Aorta (tissue), 5 donors: ENCODE measurements at regions not wholly inside any gene's neighbourhood (a gene's known extent, or its start where the extent isn't known, plus 50 kb on each side); places are given as distances from the start of the nearest gene placed in this dataset.

Source experiments
- ATAC-seq: fragments of 200-7000 bp; cut with Tn5 transposase; one replicate; pipeline ENCODE4 v1.9.1; 2022; ENCODE audit warnings: moderate library complexity; ENCODE audit not compliant: low FRiP score
- DNase-seq, 2 donors: peaks; one replicate each; pipeline ENCODE4 v3.0.0-alpha.2; 2020
- H3K27ac ChIP-seq, 2 donors: one replicate each; pipeline ENCODE4 v1.5.1; 2013; ENCODE audit warnings: low read length in 2 of 2, mild to moderate bottlenecking in 2 of 2, moderate library complexity in 2 of 2, control low read depth in 1 of 2, inconsistent platforms in 1 of 2, low read depth in 1 of 2
- H3K27me3 ChIP-seq, 2 donors: one replicate each; pipeline ENCODE4 v1.6.1; 2013; ENCODE audit warnings: control low read depth in 1 of 2, low read length in 1 of 2, mild to moderate bottlenecking in 1 of 2, moderate library complexity in 1 of 2; ENCODE audit not compliant: insufficient read depth in 2 of 2, control insufficient read depth in 1 of 2
- H3K36me3 ChIP-seq, 2 donors: one replicate each; pipeline ENCODE4 v1.6.1; 2013; ENCODE audit warnings: control low read depth in 1 of 2, low read length in 1 of 2, mild to moderate bottlenecking in 1 of 2; ENCODE audit not compliant: insufficient read depth in 2 of 2, control insufficient read depth in 1 of 2
- H3K4me1 ChIP-seq, 2 donors: one replicate each; pipeline ENCODE4 v1.6.1; 2013; ENCODE audit warnings: low read length in 2 of 2, control low read depth in 1 of 2, mild to moderate bottlenecking in 1 of 2, moderate library complexity in 1 of 2; ENCODE audit not compliant: insufficient read depth in 2 of 2, control insufficient read depth in 1 of 2
- H3K4me3 ChIP-seq, 2 donors: one replicate each; pipeline ENCODE4 v1.5.1; 2013; ENCODE audit warnings: low read length in 2 of 2, control low read depth in 1 of 2, mild to moderate bottlenecking in 1 of 2
- H3K9me3 ChIP-seq: one replicate; pipeline ENCODE4 v1.6.1; 2013; ENCODE audit warnings: mild to moderate bottlenecking, low read length; ENCODE audit not compliant: control insufficient read depth
- WGBS, 2 donors: extraction: QIAGEN DNeasy Blood & Tissue Kit; methylation state at CpG; one replicate each; pipeline ENCODE4 v1.1.7; 2013; 5-methylcytosine and 5-hydroxymethylcytosine counted together
- intact Hi-C, 2 donors: fragments of 100-400 bp; cut with DNase I; formaldehyde crosslinking; loops; one replicate each; pipeline versions ENCODE4 v1.14.2 to v1.15.0; 2022
- donor health status: healthy with polysubstance abuse.
- donor health status: Bipolar disorder and iron deficiency.
- donor health status: DM: no; HTN: no; CAD: no.
- donor health status: DM: no; HTN: no; CAD: no.
- donor health status: DM: yes; HTN: yes; CAD: no.

DNA sequence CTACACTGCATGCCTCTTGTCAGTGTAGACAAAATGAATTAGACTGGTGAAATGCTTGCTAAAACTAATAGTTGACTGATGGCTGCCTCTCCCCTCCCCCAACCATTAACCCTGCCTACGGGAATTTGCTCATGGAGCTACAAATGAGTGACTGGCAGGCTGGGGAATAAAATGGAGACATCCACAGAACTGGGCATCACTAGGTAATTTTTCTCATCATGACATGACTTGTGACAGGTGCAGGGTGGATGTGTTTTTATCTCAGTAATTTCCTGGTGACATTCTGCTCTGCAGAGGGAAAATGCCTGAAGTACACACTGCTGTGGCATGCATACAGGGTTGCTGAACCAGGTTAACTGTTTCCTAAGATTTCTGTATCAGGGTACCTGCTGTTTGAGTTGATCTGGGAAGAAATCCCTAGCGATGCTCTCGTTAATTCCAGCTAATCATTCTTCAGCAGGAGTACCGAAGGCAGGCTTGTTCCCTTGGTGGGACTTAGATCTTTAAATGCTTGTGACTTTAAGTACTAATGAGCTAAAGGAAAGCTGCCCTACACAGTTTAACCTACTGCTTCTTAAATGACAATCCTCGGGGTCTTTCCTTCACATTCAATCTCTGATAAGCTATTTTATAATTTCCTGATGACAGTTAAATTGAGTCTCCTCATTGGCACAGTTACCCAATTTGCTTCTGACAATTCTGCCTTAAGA lies 376.3 kb upstream of the LCORL start:
- H3K27me3 ChIP-seq, result no peaks in the 10 kb centered on the region
- intact Hi-C loops, result no loop called here
- H3K27ac ChIP-seq, result no peak overlapping the region
- ATAC-seq (no peak), DNase-seq (no peak)
- H3K36me3 ChIP-seq, result no peaks in the 10 kb centered on the region
- no peaks in the 10 kb centered on the region for H3K4me1 ChIP-seq
- WGBS, 2 donors, result 51 to 52% methylated on average over 5 of the region's 5 CpGs
- no peaks in the 10 kb centered on the region for H3K9me3 ChIP-seq
- no peak overlapping the region for H3K4me3 ChIP-seq

DNA sequence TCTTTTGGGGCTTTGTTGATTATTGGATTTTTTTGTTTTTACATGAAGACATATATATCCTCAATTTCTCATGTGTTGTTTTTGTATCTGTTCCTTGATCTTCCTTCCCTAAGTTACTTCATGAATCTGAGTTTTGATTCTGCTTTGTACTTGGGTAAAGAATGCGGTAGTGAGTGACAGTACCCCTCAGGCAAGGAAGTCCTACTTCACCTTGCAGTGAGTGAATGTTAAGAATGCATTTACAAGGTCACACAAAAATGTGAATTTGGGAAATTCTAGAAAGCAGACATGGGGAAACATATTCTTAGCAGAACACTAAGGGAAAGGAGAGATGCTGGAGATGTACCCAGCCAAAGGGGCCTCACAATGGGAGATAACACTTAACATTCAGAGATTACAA lies 373.1 kb upstream of the LCORL start:
- H3K4me1 ChIP-seq, result no peaks in the 10 kb centered on the region
- H3K4me3 ChIP-seq, result no peak overlapping the region
- WGBS, 2 donors, result 68 to 72% methylated on average over 1 of the region's 1 CpG
- no peaks in the 10 kb centered on the region for H3K36me3 ChIP-seq
- H3K27ac ChIP-seq, result no peak overlapping the region
- H3K27me3 ChIP-seq, result no peaks in the 10 kb centered on the region
- H3K9me3 ChIP-seq, result no peaks in the 10 kb centered on the region
- ATAC-seq (no peak), DNase-seq (no peak)
- intact Hi-C loops, result no loop called here

DNA sequence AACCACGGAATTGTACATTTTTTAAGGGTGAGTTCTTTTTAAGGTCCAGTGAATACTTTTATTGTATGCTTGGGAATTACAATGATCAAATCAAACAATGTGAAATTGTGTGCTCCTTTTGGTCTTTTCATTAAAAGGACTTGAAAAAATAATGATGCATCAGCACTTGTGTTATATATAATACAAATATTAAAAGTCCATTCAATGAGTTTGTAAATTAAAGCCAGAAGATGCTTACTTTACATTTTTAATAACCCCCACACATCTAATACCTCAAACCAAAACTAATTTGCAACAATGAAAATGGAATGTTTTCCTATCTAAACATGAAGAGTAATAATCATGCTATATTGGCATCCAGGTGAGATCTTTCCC lies 369.8 kb upstream of the LCORL start:
- DNase-seq, result no peak
- 77 to 81% methylated on average over 1 of the region's 1 CpG for WGBS, 2 donors
- Histone ChIP-seq H3K27ac (no peak overlapping the region), H3K27me3 (no peaks in the 10 kb centered on the region), H3K36me3 (no peaks in the 10 kb centered on the region), H3K9me3 (no peaks in the 10 kb centered on the region), H3K4me3 (no peak overlapping the region), H3K4me1 (no peaks in the 10 kb centered on the region)
- no peak for ATAC-seq
- intact Hi-C loops, result no loop called here

DNA sequence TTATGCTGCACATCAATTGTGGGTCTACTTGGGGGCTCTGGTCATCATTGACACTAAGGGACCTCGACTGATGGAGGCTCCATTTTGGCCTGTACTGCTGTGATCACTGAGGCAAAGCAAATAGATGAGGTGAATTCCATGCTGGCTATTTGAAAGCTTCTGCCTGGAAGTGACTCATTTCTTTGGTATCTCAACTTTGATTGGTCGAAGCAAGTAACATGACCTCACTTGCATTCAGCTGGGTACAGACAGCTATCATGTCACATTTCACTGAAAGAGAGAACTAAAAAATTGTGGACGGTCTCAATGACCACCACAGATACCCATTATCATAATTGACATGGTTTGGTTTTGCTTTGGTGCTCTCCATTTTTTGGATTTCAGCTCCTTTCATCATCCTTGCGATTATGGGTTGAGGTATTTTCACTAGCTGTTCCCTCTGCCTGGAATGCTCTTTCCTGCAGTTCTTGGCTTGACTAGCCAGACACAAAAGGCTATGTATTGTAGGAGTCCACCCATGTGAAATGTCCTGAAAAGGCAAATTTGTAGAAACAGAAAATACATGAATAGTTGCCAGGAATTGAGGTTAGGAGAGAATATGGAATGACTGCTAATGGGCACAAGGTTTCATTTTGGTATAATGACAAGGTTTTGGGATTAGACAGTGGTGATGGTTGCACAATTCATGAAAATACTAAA lies 369.2 kb upstream of the LCORL start:
- Histone ChIP-seq H3K27ac (no peak overlapping the region), H3K27me3 (no peaks in the 10 kb centered on the region), H3K9me3 (no peaks in the 10 kb centered on the region), H3K36me3 (no peaks in the 10 kb centered on the region), H3K4me3 (no peak overlapping the region), H3K4me1 (no peaks in the 10 kb centered on the region)
- intact Hi-C loops, result no loop called here
- DNase-seq, result no peak
- 78% methylated on average over 4 of the region's 4 CpGs for WGBS, 2 donors
- ATAC-seq, result no peak

DNA sequence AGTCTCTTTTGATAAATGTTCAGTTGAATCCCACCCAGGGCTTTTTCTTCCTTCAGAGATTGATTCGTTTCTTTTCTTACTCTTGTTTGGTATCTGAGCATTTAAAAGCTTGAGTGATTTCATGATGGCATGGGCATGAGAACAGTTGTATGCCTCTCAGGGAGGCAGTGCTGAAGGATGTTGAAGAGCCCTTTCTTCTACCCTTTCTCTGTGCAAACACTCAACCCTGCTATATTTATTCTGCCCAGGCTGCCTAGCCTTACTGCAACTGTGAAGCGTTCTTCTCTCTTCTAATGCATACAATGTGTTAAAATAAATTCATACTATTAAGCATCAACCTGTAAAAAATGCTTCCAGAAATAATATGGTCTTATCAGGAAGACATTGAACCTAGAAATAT lies 367.6 kb upstream of the LCORL start:
- intact Hi-C loops, result no loop called here
- Histone ChIP-seq H3K27ac (no peak overlapping the region), H3K36me3 (no peaks in the 10 kb centered on the region), H3K27me3 (no peaks in the 10 kb centered on the region), H3K4me1 (no peaks in the 10 kb centered on the region), H3K9me3 (no peaks in the 10 kb centered on the region), H3K4me3 (no peak overlapping the region)
- WGBS, 2 donors, result 67 to 71% methylated on average over 2 of the region's 2 CpGs
- ATAC-seq (no peak), DNase-seq (no peak)

DNA sequence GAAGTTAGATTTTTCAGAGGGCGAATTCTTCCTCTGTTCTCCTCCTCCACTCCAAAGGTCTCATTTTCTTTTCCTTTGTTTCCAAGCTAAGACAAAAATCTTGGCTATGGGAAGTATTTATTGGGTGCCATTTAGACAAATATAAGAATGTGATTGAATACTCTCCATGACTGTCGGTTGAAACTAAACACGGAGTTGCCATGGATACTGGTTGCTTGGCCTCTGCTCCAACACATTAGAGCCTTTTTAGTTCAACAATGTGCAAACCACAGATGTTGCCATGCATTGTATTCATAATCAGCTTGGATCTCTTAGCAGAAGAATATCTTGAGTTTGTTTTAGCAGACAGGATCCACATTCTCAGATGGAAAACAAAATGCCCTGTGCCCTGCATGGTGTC lies 366.5 kb upstream of the LCORL start:
- DNase-seq (no peak), ATAC-seq (no peak)
- no peaks in the 10 kb centered on the region for H3K27me3 ChIP-seq
- H3K27ac ChIP-seq, result no peak overlapping the region
- whole genome bisulfite sequencing, 2 donors, result 38 to 44% methylated on average over 3 of the region's 3 CpGs
- H3K9me3 ChIP-seq, result no peaks in the 10 kb centered on the region
- H3K4me3 ChIP-seq, result no peak overlapping the region
- intact Hi-C loops, result no loop called here
- H3K36me3 ChIP-seq, result no peaks in the 10 kb centered on the region
- no peaks in the 10 kb centered on the region for H3K4me1 ChIP-seq

DNA sequence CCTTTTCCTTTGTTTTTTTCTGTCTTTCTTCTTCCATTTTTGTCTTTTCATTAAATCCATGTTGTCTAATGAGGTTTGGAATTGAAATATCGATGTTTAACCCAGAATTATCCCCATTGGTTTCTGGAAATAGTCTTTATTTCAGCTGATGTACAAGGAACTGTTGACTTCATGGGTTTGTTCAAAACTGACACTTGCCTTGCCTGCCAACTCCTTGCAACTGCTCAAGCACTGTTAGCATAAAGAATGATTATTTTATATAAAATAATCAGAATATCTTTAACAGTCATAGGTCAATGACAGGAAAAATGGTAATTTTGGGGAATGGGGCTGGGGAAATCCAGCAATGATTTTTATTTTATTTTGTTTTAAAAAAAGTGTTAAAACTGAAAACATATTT lies 359.6 kb upstream of the LCORL start:
- no peak overlapping the region for H3K4me3 ChIP-seq
- ATAC-seq (no peak), DNase-seq (no peak)
- no peaks in the 10 kb centered on the region for H3K27me3 ChIP-seq
- no peaks in the 10 kb centered on the region for H3K4me1 ChIP-seq
- no peaks in the 10 kb centered on the region for H3K9me3 ChIP-seq
- intact Hi-C loops, result no loop called here
- H3K27ac ChIP-seq, result no peak overlapping the region
- H3K36me3 ChIP-seq, result no peaks in the 10 kb centered on the region
- 53 to 58% methylated on average over 1 of the region's 1 CpG for WGBS, 2 donors

DNA sequence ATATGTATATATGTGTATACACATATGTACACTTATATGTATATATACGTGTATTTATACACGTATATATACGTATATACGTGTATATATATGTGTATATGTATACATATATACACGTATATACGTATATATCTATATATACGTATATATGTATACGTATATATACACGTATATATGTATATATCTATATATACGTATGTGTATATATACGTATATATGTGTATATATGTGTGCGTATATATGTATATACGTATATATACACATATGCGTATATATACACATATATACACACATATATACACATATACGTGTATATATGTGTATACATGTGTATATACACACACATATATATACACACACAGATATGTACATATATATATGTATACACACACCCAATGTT lies 348.0 kb upstream of the LCORL start:
- DNase-seq, result no peak
- no peak for ATAC-seq
- H3K27ac ChIP-seq, result no peak overlapping the region
- no peaks in the 10 kb centered on the region for H3K36me3 ChIP-seq
- H3K4me3 ChIP-seq, result no peak overlapping the region
- WGBS, 2 donors, result 91 to 92% methylated on average over 15 of the region's 15 CpGs
- H3K9me3 ChIP-seq, result peaks cover 4% of the 10 kb centered on the region
- no peaks in the 10 kb centered on the region for H3K27me3 ChIP-seq
- intact Hi-C loops, result no loop called here
- no peaks in the 10 kb centered on the region for H3K4me1 ChIP-seq

DNA sequence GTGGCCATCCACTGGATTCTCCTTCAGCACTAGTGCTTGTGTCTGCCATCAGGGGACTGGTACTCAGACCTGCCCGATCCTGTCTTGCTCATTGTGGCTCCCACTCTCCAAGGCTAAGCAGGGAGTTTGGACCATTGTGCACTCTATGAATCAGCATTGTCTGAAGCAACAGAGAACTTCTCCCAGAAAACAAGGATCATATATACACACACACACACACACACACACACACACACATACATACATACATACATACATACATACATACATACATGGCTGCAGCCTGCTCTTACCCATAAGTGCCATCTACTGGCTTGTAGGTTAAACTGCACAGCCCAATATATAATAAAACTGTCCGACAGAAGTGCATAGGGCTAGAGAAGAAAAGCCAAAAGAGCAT lies 345.3 kb upstream of the LCORL start:
- Histone ChIP-seq H3K36me3 (no peaks in the 10 kb centered on the region), H3K27me3 (no peaks in the 10 kb centered on the region), H3K27ac (no peak overlapping the region), H3K4me3 (no peak overlapping the region), H3K4me1 (no peaks in the 10 kb centered on the region), H3K9me3 (peaks cover 4% of the 10 kb centered on the region)
- ATAC-seq (no peak), DNase-seq (no peak)
- WGBS, 2 donors, result 51 to 59% methylated on average over 2 of the region's 2 CpGs
- intact Hi-C loops, result no loop called here
